GM19452 (cell line): ENCODE measurements at regions not wholly inside any gene's neighbourhood (a gene's known extent, or its start where the extent isn't known, plus 50 kb on each side); places are given as distances from the start of the nearest gene placed in this dataset.

Experiments
- ATAC-seq: cut with Tn5 transposase; IDR thresholded peaks from one replicate; pipeline ENCODE4 v1.9.1; 2021; ENCODE audit not compliant: unreplicated experiment

DNA sequence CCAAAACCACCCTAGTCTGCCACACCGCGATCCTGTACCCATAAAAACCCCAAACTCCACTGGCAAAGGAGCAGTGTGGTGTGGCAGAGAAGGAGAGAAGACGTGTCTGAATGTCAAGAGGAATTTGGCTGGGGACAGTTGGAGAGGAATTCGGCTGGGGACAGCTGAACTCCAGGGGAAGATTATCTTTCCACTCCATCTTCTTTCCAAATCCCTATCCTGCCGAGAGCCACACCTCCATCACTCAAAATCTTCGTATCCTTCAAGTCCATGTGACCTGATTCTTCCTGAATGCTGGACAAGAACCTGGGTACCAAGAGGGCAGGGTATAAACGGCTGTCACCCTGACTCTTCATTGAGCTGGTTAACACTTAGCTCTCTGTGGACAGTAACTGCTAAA, 448.1 kb downstream of the ARHGEF28 start:
- ATAC-seq, result no peak

DNA sequence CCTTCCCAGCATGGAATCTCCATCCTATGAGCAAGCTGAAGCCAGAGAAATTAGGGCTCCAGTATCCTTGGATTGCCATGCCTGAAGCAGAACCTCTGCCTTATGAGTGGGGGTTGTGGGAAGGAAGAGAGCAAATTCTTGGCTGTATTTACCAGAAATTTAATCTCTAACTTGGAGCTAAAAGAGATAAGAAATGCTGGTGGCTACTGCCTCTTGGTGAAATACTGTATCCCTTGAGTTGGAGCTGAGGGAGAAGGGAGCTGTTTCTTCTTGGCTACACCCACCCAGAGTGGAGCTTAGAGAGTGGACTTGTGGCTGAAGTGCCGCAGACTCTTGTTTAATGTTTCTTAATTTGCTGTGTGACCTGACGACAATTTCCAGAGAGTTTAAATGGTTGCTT, 447.3 kb downstream of the ARHGEF28 start:
- ATAC-seq, result no peak

- ATAC-seq, result no peak
Observed at GRCh38 chr5:74072646-74073045, 446.6 kb downstream of the ARHGEF28 start.

GRCh38 chr5:74070766-74071165, 444.8 kb downstream of the ARHGEF28 start:
- ATAC-seq, result no peak

DNA sequence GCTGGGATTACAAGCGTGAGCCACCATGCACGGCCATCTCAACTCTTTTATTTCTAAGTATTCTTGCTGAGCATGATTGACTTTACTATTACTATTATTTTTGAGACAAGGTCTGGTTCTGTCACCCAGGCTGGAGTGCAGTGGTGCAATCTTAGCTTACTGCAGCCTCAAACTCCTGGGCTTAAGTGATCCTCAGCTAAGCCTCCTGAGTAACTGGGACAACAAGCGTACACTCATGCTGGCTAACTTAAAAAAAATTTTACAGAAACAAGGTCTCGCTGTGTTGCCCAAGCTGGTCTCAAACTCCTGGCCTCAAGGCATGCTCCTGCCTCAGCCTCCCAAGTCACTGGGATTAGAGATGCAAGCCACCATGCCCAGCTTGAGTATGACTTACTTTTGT, 443.7 kb downstream of the ARHGEF28 start:
- ATAC-seq, result no peak

- no peak for ATAC-seq
Observed at GRCh38 chr5:74067748-74068541, 441.9 kb downstream of the ARHGEF28 start.

GRCh38 chr5:74064911-74065310, 438.9 kb downstream of the ARHGEF28 start:
- no peak for ATAC-seq

DNA sequence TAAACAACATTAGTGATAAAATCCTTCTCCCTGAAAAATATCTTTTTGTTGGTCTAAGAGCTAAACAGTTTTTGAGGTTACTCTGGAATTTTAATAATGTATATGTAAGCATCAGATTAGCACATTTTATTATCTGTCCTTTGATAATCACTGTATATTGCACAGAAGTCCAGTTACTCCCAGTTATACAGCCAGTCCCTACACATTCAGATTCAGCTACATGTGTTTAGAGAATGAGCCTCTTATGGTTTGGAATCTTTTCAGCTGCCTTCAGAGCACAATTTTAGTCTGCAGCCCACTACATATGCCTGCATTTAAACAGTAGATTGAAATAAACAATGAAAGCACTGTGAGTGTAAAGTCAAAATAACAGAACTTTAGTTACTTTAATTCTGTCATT, 438.2 kb downstream of the ARHGEF28 start:
- ATAC-seq, result no peak

DNA sequence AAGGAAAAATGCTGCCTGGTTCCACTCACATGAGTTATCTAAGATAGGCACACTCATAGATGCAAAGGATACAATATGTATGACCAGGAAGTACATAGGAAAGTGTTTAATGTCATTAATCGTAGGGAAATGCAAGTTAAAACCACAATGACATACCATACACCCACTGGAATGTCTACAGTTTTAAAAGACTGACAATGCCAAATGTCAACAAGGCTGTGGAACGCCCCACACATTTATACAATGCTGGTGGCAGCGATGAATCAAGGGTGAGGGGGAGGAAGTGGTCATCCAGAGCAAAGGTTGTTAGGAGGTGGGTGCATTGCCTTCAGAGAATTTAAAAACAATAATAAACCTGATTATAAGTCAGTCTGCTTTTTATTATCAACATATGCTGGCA, 437.8 kb downstream of the ARHGEF28 start:
- no peak for ATAC-seq

GRCh38 chr5:74063346-74063745, 437.4 kb downstream of the ARHGEF28 start:
- no peak for ATAC-seq

- no peak for ATAC-seq
Observed at GRCh38 chr5:74061292-74061691, 435.3 kb downstream of the ARHGEF28 start.

DNA sequence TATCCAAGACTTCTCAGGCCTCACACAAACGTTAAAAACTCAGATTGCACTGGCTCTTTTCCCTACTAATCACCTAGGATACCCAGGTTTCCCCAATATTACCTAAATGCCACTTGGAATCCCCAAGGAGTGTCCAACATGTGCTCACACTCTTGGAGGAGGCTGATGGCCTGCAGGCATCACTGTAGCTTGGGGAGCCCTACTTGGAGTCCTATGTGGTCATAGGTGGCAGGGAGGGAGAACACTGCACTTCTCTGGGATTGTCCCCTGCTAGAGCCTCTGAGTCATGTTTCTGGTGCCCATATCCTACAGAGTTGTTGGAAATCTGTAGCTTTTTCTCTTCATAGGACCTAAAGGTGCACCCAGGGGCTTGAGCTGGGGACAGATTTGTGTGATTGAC, 433.7 kb downstream of the ARHGEF28 start:
- no peak for ATAC-seq

- no peak for ATAC-seq
Observed at GRCh38 chr5:74056789-74057164, 430.8 kb downstream of the ARHGEF28 start.

DNA sequence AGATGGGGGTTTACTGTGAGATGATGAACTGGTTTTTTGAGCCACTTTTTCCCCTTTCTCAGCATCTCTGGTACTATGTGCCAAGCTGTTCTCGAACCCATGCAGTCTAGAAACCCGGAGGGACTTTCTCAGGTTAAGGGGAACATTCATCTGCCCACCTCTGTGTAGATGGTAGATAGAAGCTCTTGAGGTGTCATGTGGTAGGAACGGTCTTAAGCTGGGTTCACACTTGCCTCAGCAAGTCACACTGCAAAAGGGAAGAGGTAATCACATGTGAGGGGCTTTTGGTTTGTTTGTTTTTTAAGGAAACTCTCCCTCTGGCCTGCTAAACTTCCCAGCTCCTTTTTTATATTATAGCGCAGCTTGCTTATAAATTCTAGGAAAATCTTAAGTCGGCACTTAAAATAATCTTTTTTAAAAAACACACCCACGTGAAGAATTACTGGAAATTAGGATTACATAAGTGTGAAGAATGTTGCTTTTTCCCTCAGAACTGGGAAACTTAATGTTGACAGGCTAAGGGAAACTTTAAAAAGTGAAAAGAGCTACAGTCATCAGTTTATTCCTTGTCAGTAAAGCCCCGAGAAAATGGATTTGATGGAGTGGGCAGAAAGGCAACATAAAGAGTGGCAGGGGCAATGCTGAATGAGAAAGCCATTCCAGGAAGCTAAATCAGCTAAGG, 430.3 kb downstream of the ARHGEF28 start:
- no peak for ATAC-seq

DNA sequence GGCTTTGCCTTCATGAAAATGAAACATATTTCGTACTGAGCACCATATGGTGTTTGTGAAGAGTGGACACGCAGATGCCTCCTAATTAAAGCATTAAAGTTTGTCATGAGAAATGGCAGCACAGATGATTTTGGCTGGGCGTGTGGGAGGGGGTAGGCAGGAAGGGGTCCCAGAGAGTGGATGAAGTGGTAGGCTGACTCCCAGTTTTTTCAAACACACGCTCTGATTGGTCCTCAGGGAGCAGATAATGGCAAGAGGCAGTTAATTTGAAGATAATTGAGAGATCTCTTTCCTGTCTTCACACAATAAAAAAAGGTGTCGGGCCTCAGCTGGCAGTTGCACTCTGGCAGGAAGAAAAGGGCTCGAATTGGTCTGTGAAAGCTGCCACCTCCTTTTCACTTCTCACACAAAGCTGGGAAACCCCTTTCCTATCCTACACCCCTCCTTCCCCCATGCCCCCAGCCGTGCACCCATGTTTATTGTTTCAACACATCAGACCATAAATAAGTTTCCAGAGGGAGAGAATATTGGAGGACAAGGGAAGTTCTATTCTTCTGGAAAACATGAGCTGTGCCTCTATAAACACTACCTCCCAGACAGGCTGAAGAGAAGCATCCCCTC, 429.6 kb downstream of the ARHGEF28 start:
- no peak for ATAC-seq

GRCh38 chr5:74054641-74055421, 428.8 kb downstream of the ARHGEF28 start:
- no peak for ATAC-seq

- no peak for ATAC-seq
Observed at GRCh38 chr5:74054139-74054538, 428.1 kb downstream of the ARHGEF28 start.

GRCh38 chr5:74052441-74053221, 426.6 kb downstream of the ARHGEF28 start:
- no peak for ATAC-seq

DNA sequence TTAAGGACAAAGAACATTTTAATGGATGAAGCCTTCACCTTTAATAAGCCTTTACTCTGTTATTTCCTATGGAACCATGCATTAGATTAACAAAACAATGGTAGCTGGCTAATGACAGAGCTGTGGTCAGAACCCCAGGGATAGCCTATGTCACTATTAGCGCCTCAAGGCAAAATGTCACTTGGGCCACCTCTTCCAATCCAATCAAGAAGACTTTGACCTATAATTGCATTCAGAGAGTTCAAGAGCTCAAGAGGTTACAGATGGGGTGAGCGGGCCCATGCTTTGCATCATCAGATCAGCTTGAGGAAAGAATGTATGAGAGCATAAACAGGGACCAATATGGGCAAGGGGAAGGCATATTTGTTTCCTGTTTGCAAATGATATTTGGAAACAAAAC, 425.1 kb downstream of the ARHGEF28 start:
- ATAC-seq, result no peak

GRCh38 chr5:74044936-74045335, 418.9 kb downstream of the ARHGEF28 start:
- no peak for ATAC-seq

DNA sequence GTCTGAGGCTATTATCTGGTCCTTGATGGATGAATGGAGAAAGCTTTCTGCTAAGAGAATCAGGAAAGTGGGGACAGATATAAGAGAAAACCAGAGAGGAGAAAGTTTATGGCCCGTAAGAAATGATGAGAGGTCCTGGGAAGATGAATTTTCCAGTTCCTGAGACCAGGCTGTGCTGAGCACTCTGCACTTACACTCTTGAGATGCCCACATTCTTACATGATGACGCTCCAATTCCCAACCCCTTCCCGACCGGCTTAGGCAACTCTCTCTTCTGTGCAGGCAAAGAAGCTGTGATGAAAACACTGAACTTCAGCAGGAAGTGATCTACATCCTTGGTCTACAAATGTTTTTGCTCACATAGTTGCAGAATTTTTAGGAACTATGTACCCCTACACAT, 417.0 kb downstream of the ARHGEF28 start:
- ATAC-seq, result no peak
